ENCODE measurements at regions not wholly inside any gene's neighbourhood (a gene's known extent, or its start where the extent isn't known, plus 50 kb on each side); places are given as distances from the start of the nearest gene placed in this dataset.

GRCh38 chr3:30201715-30202114, 404.7 kb upstream of the TGFBR2 start:
- in situ Hi-C loops (cut with MboI; ENCODE audit: low sequenced_read_pairs): no loop called here

More at GRCh38 chr3:30201715-30202114, 404.7 kb upstream of the TGFBR2 start:
- Histone ChIP-seq H3K56ac (ENCODE audit: extremely low read depth, insufficient read depth, low read length) (no peak overlapping the region), H2BK5ac (ENCODE audit: low read depth, low read length, poor library complexity, severe bottlenecking) (peak overlapping the region; percentile 30), H3K79me1 (ENCODE audit: low read depth in 1 of 2, low read length in 2 of 2) (no peaks in the 10 kb centered on the region), H2AK9ac (replicated peaks; ENCODE audit: low read depth, low read length, poor library complexity) (no peak overlapping the region), H3K9ac (ENCODE audit: low read depth, low read length) (no peak overlapping the region), H3K18ac (ENCODE audit: low read depth, low read length) (no peak overlapping the region), H2BK15ac (ENCODE audit: low read depth, low read length) (peak overlapping the region; percentile 61; the same call in 2 of the 3 replicates), H3K4me2 (ENCODE audit: low read depth, low read length) (no peak overlapping the region), H2BK20ac (ENCODE audit: low read depth, low read length) (peak overlapping the region; percentile 58; the same call in 1 of the 2 replicates), H4K91ac (ENCODE audit: insufficient read depth, low read depth, low read length) (no peak overlapping the region), H3K27ac (ENCODE audit: insufficient read depth, low read length) (no peak overlapping the region), H3K14ac (replicated peaks; ENCODE audit: low read depth, low read length) (no peak overlapping the region), H4K5ac (ENCODE audit: low read depth, low read length) (no peak overlapping the region), H3K23ac (ENCODE audit: low read depth, low read length) (no peak overlapping the region), H3K4me1 (ENCODE audit: control insufficient read depth, insufficient read depth, low read length) (peaks cover 6% of the 10 kb centered on the region), H2BK120ac (ENCODE audit: low read depth, low read length) (no peak overlapping the region; the same call in 1 of the 2 replicates), H3K4ac (ENCODE audit: low read depth, low read length) (no peak overlapping the region; the same call in 1 of the 2 replicates), H2AFZ (replicated peaks; ENCODE audit: low read length, poor library complexity) (no peak overlapping the region), H3K4me3 (ENCODE audit: insufficient read depth, low read depth, low read length) (no peak overlapping the region), H4K20me1 (ENCODE audit: insufficient read depth, low read length) (no peaks in the 10 kb centered on the region), H3K27me3 (ENCODE audit: control insufficient read depth, insufficient read depth, low read length) (no peaks in the 10 kb centered on the region), H3K36me3 (ENCODE audit: control insufficient read depth, insufficient read depth, low read length) (no peaks in the 10 kb centered on the region), H2AK5ac (ENCODE audit: low read depth, low read length) (no peak overlapping the region), H3K9me1 (ENCODE audit: insufficient read depth, low read length) (peaks cover 2% of the 10 kb centered on the region; the same call in 1 of the 2 replicates), H4K8ac (ENCODE audit: low read depth in 2 of 2, low read length in 2 of 2) (no peak overlapping the region), H3K9me3 (ENCODE audit: control insufficient read depth, insufficient read depth, low read length) (no peaks in the 10 kb centered on the region)
- ChIA-PET CTCF (no interaction called here), POLR2A (ENCODE audit: unreplicated experiment) (no interaction called here)
- dilution Hi-C loops (cut with HindIII; ENCODE audit: low sequenced_read_pairs, unreplicated experiment): no loop called here
- intact Hi-C loops (cut with micrococcal nuclease): loop anchor here (5.0 kb wide), 1 partner anchor 551 kb away; no protein-coding TSS in a partner anchor
- no peak for TF ChIP-seq RCOR1 (IDR thresholded peaks at IDR 0.05; ENCODE audit: insufficient replicate concordance, low read length)
- TF ChIP-seq SMC3 (IDR thresholded peaks at IDR 0.05; ENCODE audit: low read depth, low read length): no peak
- no peak for TF ChIP-seq BHLHE40 (IDR thresholded peaks at IDR 0.05; ENCODE audit: low read depth, low read length)
- TF ChIP-seq FOS (IDR thresholded peaks at IDR 0.05; ENCODE audit: low read depth, low read length): no peak
- TF ChIP-seq MAZ (IDR thresholded peaks at IDR 0.05; ENCODE audit: borderline replicate concordance, low read depth, low read length): no peak
- no peak for TF ChIP-seq CHD1 (IDR thresholded peaks at IDR 0.05; ENCODE audit: low read depth, low read length)
- no peak for TF ChIP-seq POLR2A (IDR thresholded peaks at IDR 0.05; ENCODE audit: low read depth, low read length)
- TF ChIP-seq RFX5 (IDR thresholded peaks at IDR 0.05; ENCODE audit: low read depth, low read length): no peak
- TF ChIP-seq CEBPB (IDR thresholded peaks at IDR 0.05; ENCODE audit: low read depth, low read length): no peak
- TF ChIP-seq MXI1 (IDR thresholded peaks at IDR 0.05; ENCODE audit: borderline replicate concordance, low read depth, low read length): no peak
- no peak for TF ChIP-seq ELK1 (IDR thresholded peaks at IDR 0.05; ENCODE audit: borderline replicate concordance, low read depth, low read length)
- no peak for TF ChIP-seq CTCF (conservative IDR thresholded peaks at IDR 0.05; ENCODE audit: low read depth, low read length)
- TF ChIP-seq RAD21 (IDR thresholded peaks at IDR 0.05; ENCODE audit: low read length): no peak
- no peak for TF ChIP-seq USF2 (IDR thresholded peaks at IDR 0.05; ENCODE audit: low read depth, low read length)
- no peak for TF ChIP-seq MAFK (IDR thresholded peaks at IDR 0.05; ENCODE audit: low read depth, low read length)
- no peak for TF ChIP-seq NFE2L2 (IDR thresholded peaks at IDR 0.05; ENCODE audit: low read depth, low read length)
- DNase-seq (peak; percentile 34), ATAC-seq (ENCODE audit: low read depth) (peak; percentile 55; the same call in 1 of the 2 replicates)
- BruUV-seq (replicated peaks): no TSS peak

Data from IMR-90 (cell line).